ENCODE measurements at regions not wholly inside any gene's neighbourhood (a gene's known extent, or its start where the extent isn't known, plus 50 kb on each side); places are given as distances from the start of the nearest gene placed in this dataset.

- no TSS peak for BruUV-seq (replicated peaks)
- TF ChIP-seq EZH2 (IDR thresholded peaks at IDR 0.05; ENCODE audit: borderline replicate concordance, low read depth, low read length, poor library complexity, severe bottlenecking) (no peak), CTCF (conservative IDR thresholded peaks at IDR 0.05; ENCODE audit: low read depth, low read length) (no peak)
- DNase-seq (ENCODE audit: low spot score), result no peak
- intact Hi-C loops (cut with micrococcal nuclease; ENCODE audit: unreplicated experiment), result no loop called here
- no peaks in the 10 kb centered on the region for H3K27me3 ChIP-seq (replicated peaks; ENCODE audit: insufficient read depth, low read depth, low read length, poor library complexity)
- H3K9me3 ChIP-seq (ENCODE audit: low read depth, low read length, poor library complexity, severe bottlenecking), result no peaks in the 10 kb centered on the region
- no peak overlapping the region for H3K27ac ChIP-seq (ENCODE audit: low read depth, low read length, poor library complexity, severe bottlenecking)
- no peak overlapping the region for H3K4me3 ChIP-seq (ENCODE audit: low read depth, low read length, poor library complexity, severe bottlenecking)
- ChIA-PET CTCF (no interaction called here), POLR2A (ENCODE audit: low non-redundant PET) (no interaction called here)
- H3K36me3 ChIP-seq (ENCODE audit: insufficient read depth, low read length, poor library complexity, severe bottlenecking), result no peaks in the 10 kb centered on the region
- H3K4me1 ChIP-seq (ENCODE audit: insufficient read depth, low read length, poor library complexity, severe bottlenecking), result no peaks in the 10 kb centered on the region
Measured at GRCh38 chr2:8031370-8031769, 650.5 kb upstream of the ID2 start.

- ChIA-PET CTCF (no interaction called here), POLR2A (ENCODE audit: low non-redundant PET) (no interaction called here)
Measured at GRCh38 chr2:8033546-8034096, 648.2 kb upstream of the ID2 start.

GRCh38 chr2:8036366-8036765 lies 645.5 kb upstream of the ID2 start:
- Histone ChIP-seq H3K9me3 (ENCODE audit: low read depth, low read length, poor library complexity, severe bottlenecking) (no peaks in the 10 kb centered on the region), H3K4me3 (ENCODE audit: low read depth, low read length, poor library complexity, severe bottlenecking) (no peak overlapping the region), H3K4me1 (ENCODE audit: insufficient read depth, low read length, poor library complexity, severe bottlenecking) (no peaks in the 10 kb centered on the region), H3K27me3 (replicated peaks; ENCODE audit: insufficient read depth, low read depth, low read length, poor library complexity) (no peaks in the 10 kb centered on the region), H3K36me3 (ENCODE audit: insufficient read depth, low read length, poor library complexity, severe bottlenecking) (no peaks in the 10 kb centered on the region), H3K27ac (ENCODE audit: low read depth, low read length, poor library complexity, severe bottlenecking) (no peak overlapping the region)
- intact Hi-C loops (cut with micrococcal nuclease; ENCODE audit: unreplicated experiment), result no loop called here
- ChIA-PET CTCF (no interaction called here), POLR2A (ENCODE audit: low non-redundant PET) (no interaction called here)
- TF ChIP-seq EZH2 (IDR thresholded peaks at IDR 0.05; ENCODE audit: borderline replicate concordance, low read depth, low read length, poor library complexity, severe bottlenecking) (no peak), CTCF (conservative IDR thresholded peaks at IDR 0.05; ENCODE audit: low read depth, low read length) (no peak)
- no TSS peak for BruUV-seq (replicated peaks)
- DNase-seq (ENCODE audit: low spot score), result no peak

More at GRCh38 chr2:8033546-8034096, 648.2 kb upstream of the ID2 start:
- intact Hi-C loops (cut with micrococcal nuclease; ENCODE audit: unreplicated experiment), result no loop called here
- H3K4me1 ChIP-seq (ENCODE audit: insufficient read depth, low read length, poor library complexity, severe bottlenecking), result no peaks in the 10 kb centered on the region
- no peaks in the 10 kb centered on the region for H3K27me3 ChIP-seq (replicated peaks; ENCODE audit: insufficient read depth, low read depth, low read length, poor library complexity)
- no peak overlapping the region for H3K4me3 ChIP-seq (ENCODE audit: low read depth, low read length, poor library complexity, severe bottlenecking)
- no peak for DNase-seq (ENCODE audit: low spot score)
- TF ChIP-seq CTCF (conservative IDR thresholded peaks at IDR 0.05; ENCODE audit: low read depth, low read length) (no peak), EZH2 (IDR thresholded peaks at IDR 0.05; ENCODE audit: borderline replicate concordance, low read depth, low read length, poor library complexity, severe bottlenecking) (no peak)
- no peaks in the 10 kb centered on the region for H3K36me3 ChIP-seq (ENCODE audit: insufficient read depth, low read length, poor library complexity, severe bottlenecking)
- no TSS peak for BruUV-seq (replicated peaks)
- no peaks in the 10 kb centered on the region for H3K9me3 ChIP-seq (ENCODE audit: low read depth, low read length, poor library complexity, severe bottlenecking)
- H3K27ac ChIP-seq (ENCODE audit: low read depth, low read length, poor library complexity, severe bottlenecking), result no peak overlapping the region
